H1 (cell line): ENCODE measurements at regions not wholly inside any gene's neighbourhood (a gene's known extent, or its start where the extent isn't known, plus 50 kb on each side); places are given as distances from the start of the nearest gene placed in this dataset.

Experiments
- CTCF ChIA-PET: fragments of 300-600 bp; sonication (Branson Sonifier 250); formaldehyde crosslinking; loops from one replicate; lab custom pipeline; 2021; ENCODE audit not compliant: partially characterized antibody; lab: Charles Lee
- POLR2A ChIA-PET: fragments of 300-600 bp; sonication (Branson Sonifier 250); formaldehyde crosslinking; loops from one replicate; lab custom pipeline; 2021; ENCODE audit warnings: inconsistent platforms; ENCODE audit not compliant: partially characterized antibody; lab: Charles Lee
- DNase-seq, 2 experiments: peaks; one replicate each; pipeline versions ENCODE4 v3.0.0 to v3.0.0-alpha.2; 2010 to 2022; ENCODE audit warnings: low spot score in 2 of 2, low read depth in 1 of 2, mixed read lengths in 1 of 2
- FAIRE-seq: peaks from 2 replicates; lab custom pipeline; 2011; peaks lifted over from hg19 to GRCh38; lab: Jason Lieb, UNC
- H2AFZ ChIP-seq: 2 replicates; pipeline ENCODE4 v1.8.1; 2012; ENCODE audit warnings: low read length, inconsistent platforms
- H2AK5ac ChIP-seq: 2 replicates; pipeline ENCODE4 v1.6.1; 2013; ENCODE audit warnings: low read depth, low read length
- H2BK120ac ChIP-seq: replicated peaks from 2 replicates; pipeline ENCODE3; 2013; ENCODE audit warnings: low read depth, low read length, inconsistent platforms
- H2BK12ac ChIP-seq: 2 replicates; pipeline ENCODE4 v1.6.1; 2013; ENCODE audit warnings: low read depth, low read length
- H2BK15ac ChIP-seq: 2 replicates; pipeline ENCODE4 v1.6.1; 2013; ENCODE audit warnings: low read length
- H2BK20ac ChIP-seq: 2 replicates; pipeline ENCODE4 v1.6.1; 2013; ENCODE audit warnings: low read length
- H2BK5ac ChIP-seq: 2 replicates; pipeline ENCODE4 v1.6.1; 2013; ENCODE audit warnings: low read depth, low read length
- H3K14ac ChIP-seq: 2 replicates; pipeline ENCODE4 v1.6.1; 2013; ENCODE audit warnings: inconsistent platforms; ENCODE audit not compliant: insufficient read length
- H3K18ac ChIP-seq: 2 replicates; pipeline ENCODE4 v1.6.1; 2013; ENCODE audit warnings: low read length; ENCODE audit errors: extremely low read depth
- H3K23ac ChIP-seq: 2 replicates; pipeline ENCODE4 v1.6.1; 2013; ENCODE audit warnings: inconsistent platforms; ENCODE audit not compliant: insufficient read length
- H3K23me2 ChIP-seq: 2 replicates; pipeline ENCODE4 v1.6.1; 2013; ENCODE audit warnings: low read depth, low read length
- H3K27ac ChIP-seq: 2 replicates; pipeline ENCODE4 v1.6.1; 2011; ENCODE audit warnings: low read depth, low read length, inconsistent platforms
- H3K27me3 ChIP-seq, 4 experiments: replicated peaks in 1 of 4; 1 replicate in 1 of 4; 2 replicates in 3 of 4; pipeline versions ENCODE4 v1.6.1 to v1.8.1; 2011 to 2013; ENCODE audit warnings: low read length in 3 of 4, mild to moderate bottlenecking in 3 of 4, inconsistent platforms in 2 of 4, mixed read lengths in 2 of 4, moderate library complexity in 1 of 4; ENCODE audit not compliant: control insufficient read depth in 3 of 4, insufficient read depth in 3 of 4; ENCODE audit errors: extremely low read depth in 1 of 4
- H3K36me3 ChIP-seq, 4 experiments: 2 replicates each; pipeline versions ENCODE4 v1.6.1 to v1.8.1; 2011 to 2013; ENCODE audit warnings: mild to moderate bottlenecking in 4 of 4, low read length in 3 of 4, moderate library complexity in 2 of 4, control low read depth in 1 of 4, inconsistent platforms in 1 of 4; ENCODE audit not compliant: insufficient read depth in 4 of 4, control insufficient read depth in 2 of 4
- H3K4ac ChIP-seq: replicated peaks from 2 replicates; pipeline ENCODE3; 2013; ENCODE audit warnings: low read length, low read depth, mixed read lengths, inconsistent platforms; ENCODE audit not compliant: insufficient read length
- H3K4me1 ChIP-seq, 4 experiments: replicated peaks in 1 of 4; 1 replicate in 1 of 4; 2 replicates in 3 of 4; pipeline versions ENCODE4 v1.6.1 to v1.8.1; 2011 to 2013; ENCODE audit warnings: low read length in 3 of 4, inconsistent platforms in 2 of 4, mixed read lengths in 1 of 4; ENCODE audit not compliant: insufficient read depth in 4 of 4, control insufficient read depth in 3 of 4
- H3K4me2 ChIP-seq, 2 experiments: 2 replicates each; pipeline versions ENCODE4 v1.6.1 to v1.8.1; 2011 to 2013; ENCODE audit warnings: low read depth in 2 of 2, low read length in 2 of 2, control low read depth in 1 of 2, inconsistent platforms in 1 of 2, mild to moderate bottlenecking in 1 of 2; ENCODE audit not compliant: insufficient read depth in 1 of 2
- H3K4me3 ChIP-seq, 4 experiments: fragments of 200-600, 300-600 bp in 1 of 4; sonication (generic), shearing (Covaris generic), sonication (Bioruptor Twin) in 1 of 4; 2 replicates each; pipeline versions ENCODE4 v1.5.1 to v1.8.1; 2011 to 2016; ENCODE audit warnings: low read length in 4 of 4, low read depth in 3 of 4, control low read depth in 2 of 4, inconsistent platforms in 2 of 4, mild to moderate bottlenecking in 2 of 4, mixed read lengths in 1 of 4, moderate library complexity in 1 of 4; ENCODE audit not compliant: insufficient read depth in 2 of 4; ENCODE audit errors: extremely low read depth in 1 of 4
- H3K56ac ChIP-seq: replicated peaks from 2 replicates; pipeline ENCODE3; 2013; ENCODE audit warnings: low read depth, mild to moderate bottlenecking, mixed read lengths, low read length, inconsistent platforms; ENCODE audit not compliant: insufficient read length
- H3K79me1 ChIP-seq: 2 replicates; pipeline ENCODE4 v1.6.1; 2013; ENCODE audit warnings: low read depth, low read length, control low read depth
- H3K79me2 ChIP-seq, 2 experiments: 2 replicates each; pipeline versions ENCODE4 v1.6.1 to v1.8.1; 2012 to 2013; ENCODE audit warnings: low read length in 2 of 2, mild to moderate bottlenecking in 2 of 2, inconsistent platforms in 1 of 2; ENCODE audit not compliant: insufficient read depth in 2 of 2, control insufficient read depth in 1 of 2
- H3K9ac ChIP-seq, 4 experiments: replicated peaks in 1 of 4; 1 replicate in 1 of 4; 2 replicates in 3 of 4; pipeline versions ENCODE4 v1.6.1 to v1.8.1; 2011 to 2013; ENCODE audit warnings: low read depth in 3 of 4, low read length in 3 of 4, control low read depth in 2 of 4, mild to moderate bottlenecking in 2 of 4, moderate library complexity in 2 of 4, inconsistent platforms in 1 of 4; ENCODE audit errors: extremely low read depth in 1 of 4
- H3K9me3 ChIP-seq, 2 experiments: 2 replicates each; pipeline versions ENCODE4 v1.6.1 to v1.8.1; 2012 to 2013; ENCODE audit warnings: mild to moderate bottlenecking in 2 of 2, moderate library complexity in 2 of 2, control low read depth in 1 of 2, inconsistent platforms in 1 of 2, low read depth in 1 of 2, low read length in 1 of 2, mixed read lengths in 1 of 2; ENCODE audit not compliant: insufficient read depth in 2 of 2
- H4K20me1 ChIP-seq, 2 experiments: replicated peaks in 1 of 2; 2 replicates each; pipeline versions ENCODE3 to v1.8.1; 2011 to 2013; ENCODE audit warnings: inconsistent platforms in 2 of 2, low read length in 2 of 2, mild to moderate bottlenecking in 1 of 2; ENCODE audit not compliant: insufficient read depth in 2 of 2, control insufficient read depth in 1 of 2
- H4K5ac ChIP-seq: 2 replicates; pipeline ENCODE4 v1.6.1; 2013; ENCODE audit warnings: low read length, low read depth, mixed read lengths, inconsistent platforms; ENCODE audit not compliant: insufficient read length
- H4K8ac ChIP-seq: 2 replicates; pipeline ENCODE4 v1.8.0; 2013; ENCODE audit warnings: mild to moderate bottlenecking, moderate library complexity, low read length, inconsistent platforms; ENCODE audit not compliant: insufficient read depth; ENCODE audit errors: extremely low read depth
- H4K91ac ChIP-seq: replicated peaks from 2 replicates; pipeline ENCODE3; 2013; ENCODE audit warnings: low read length, mixed read lengths, inconsistent platforms; ENCODE audit not compliant: insufficient read length
- BRCA1 ChIP-seq: IDR thresholded peaks from 2 replicates; pipeline ENCODE4 v1.6.1; 2012; ENCODE audit warnings: low read depth, low read length, improper control_type of control experiment
- CEBPB ChIP-seq: IDR thresholded peaks from 2 replicates; pipeline ENCODE4 v1.6.1; 2012; ENCODE audit warnings: low read depth, low read length
- CREB1 ChIP-seq: IDR thresholded peaks from 2 replicates; pipeline ENCODE4 v1.6.1; 2012; ENCODE audit warnings: inconsistent platforms
- EP300 ChIP-seq, 2 experiments: IDR thresholded peaks; 1 replicate in 1 of 2; 2 replicates in 1 of 2; pipeline ENCODE4 v1.6.1; 2011 to 2012; ENCODE audit warnings: low read depth in 2 of 2, low read length in 2 of 2, mild to moderate bottlenecking in 2 of 2, borderline replicate concordance in 1 of 2, inconsistent platforms in 1 of 2, moderate library complexity in 1 of 2
- HDAC2 ChIP-seq, 2 experiments: fragments of 300-600 bp in 1 of 2; sonication (generic) in 1 of 2; IDR thresholded peaks; 2 replicates each; pipeline ENCODE4 v1.6.1; 2011 to 2012; ENCODE audit warnings: low read depth in 2 of 2, low read length in 2 of 2, mild to moderate bottlenecking in 2 of 2, moderate library complexity in 2 of 2, borderline replicate concordance in 1 of 2, inconsistent platforms in 1 of 2
- KDM1A ChIP-seq: fragments of 200-600, 300-600 bp; sonication (generic); IDR thresholded peaks from 2 replicates; pipeline ENCODE4 v1.7.1; 2016; ENCODE audit warnings: mild to moderate bottlenecking, low read length, borderline replicate concordance
- NANOG ChIP-seq: IDR thresholded peaks from 2 replicates; pipeline ENCODE4 v1.6.1; 2011; ENCODE audit warnings: low read length, low read depth, mild to moderate bottlenecking, inconsistent platforms; ENCODE audit not compliant: insufficient read depth, poor library complexity, severe bottlenecking
- POLR2AphosphoS5 ChIP-seq: IDR thresholded peaks from 2 replicates; pipeline ENCODE4 v1.6.1; 2011; ENCODE audit warnings: low read depth, low read length
- RBBP5 ChIP-seq: IDR thresholded peaks from 2 replicates; pipeline ENCODE4 v1.7.1; 2012; ENCODE audit warnings: low read depth, mild to moderate bottlenecking, inconsistent platforms, low read length, moderate library complexity, borderline replicate concordance
- TBP ChIP-seq: IDR thresholded peaks from 2 replicates; pipeline ENCODE4 v1.6.1; 2011; ENCODE audit warnings: low read depth, low read length, improper control_type of control experiment
- YY1 ChIP-seq: IDR thresholded peaks from 2 replicates; pipeline ENCODE4 v1.6.1; 2011; ENCODE audit warnings: low read depth, mild to moderate bottlenecking, low read length
- WGBS, 2 experiments: shearing (Covaris generic) in 1 of 2; methylation state at CpG; one replicate each; pipeline versions ENCODE4 v1.1.6 to v1.1.7; 2013 to 2015; ENCODE audit warnings: low lambda C conversion rate in 2 of 2, mixed read lengths in 2 of 2, inconsistent platforms in 1 of 2, low coverage in 1 of 2, missing lambda C conversion rate in 1 of 2; ENCODE audit not compliant: insufficient replicate concordance in 2 of 2, insufficient coverage in 1 of 2, insufficient read length in 1 of 2; ENCODE audit errors: extremely low coverage in 1 of 2, missing lambda C conversion rate in 1 of 2; 5-methylcytosine and 5-hydroxymethylcytosine counted together

DNA sequence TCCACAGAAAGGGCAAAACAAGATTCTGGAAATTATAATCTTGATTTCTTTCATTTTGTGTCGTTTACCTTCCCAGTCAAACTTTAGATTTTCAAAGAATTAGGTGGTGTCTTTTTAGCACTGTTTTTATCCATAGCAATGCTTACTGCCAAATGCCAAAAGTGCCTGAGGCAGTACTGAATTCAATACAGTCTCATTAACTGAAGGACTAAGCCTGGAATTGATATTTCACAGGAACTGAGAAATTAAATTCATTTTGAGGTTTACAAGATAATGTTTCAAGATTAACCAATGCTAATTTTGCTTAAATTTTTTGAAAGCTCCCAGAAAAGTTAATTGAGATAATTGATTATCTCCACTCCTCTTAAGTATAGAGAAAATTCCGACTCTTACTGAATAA lies 68.8 kb upstream of the ARHGAP24 start:
- H3K18ac ChIP-seq = no peak overlapping the region
- no peaks in the 10 kb centered on the region for H3K9me3 ChIP-seq
- H4K5ac ChIP-seq = no peak overlapping the region
- no peak overlapping the region for H3K4me2 ChIP-seq
- H2AFZ ChIP-seq = no peak overlapping the region
- no peak overlapping the region for H4K8ac ChIP-seq
- H3K27me3 ChIP-seq = no peaks in the 10 kb centered on the region
- H2BK120ac ChIP-seq = no peak overlapping the region
- H3K27ac ChIP-seq = no peak overlapping the region
- no peak overlapping the region for H3K23ac ChIP-seq
- H2AK5ac ChIP-seq = no peak overlapping the region
- FAIRE-seq (no peak), DNase-seq (no peak)
- no peaks in the 10 kb centered on the region for H3K36me3 ChIP-seq
- H2BK20ac ChIP-seq = no peak overlapping the region
- no peaks in the 10 kb centered on the region for H3K79me2 ChIP-seq
- H4K91ac ChIP-seq = no peak overlapping the region
- no peaks in the 10 kb centered on the region for H3K4me1 ChIP-seq
- H3K23me2 ChIP-seq = no peaks in the 10 kb centered on the region
- no peak overlapping the region for H2BK15ac ChIP-seq
- CTCF ChIA-PET = no interaction called here
- H2BK12ac ChIP-seq = no peak overlapping the region
- POLR2A ChIA-PET = no interaction called here
- no peaks in the 10 kb centered on the region for H3K79me1 ChIP-seq
- H3K9ac ChIP-seq = no peak overlapping the region
- no peak overlapping the region for H2BK5ac ChIP-seq
- H3K56ac ChIP-seq = no peak overlapping the region
- H3K14ac ChIP-seq = no peak overlapping the region
- H3K4me3 ChIP-seq = no peak overlapping the region
- H4K20me1 ChIP-seq = no peaks in the 10 kb centered on the region
- WGBS, 2 experiments = 86% methylated on average over 2 of the region's 2 CpGs; no CpG with 5 or more reads in 1 of the 2 experiments
- no peak overlapping the region for H3K4ac ChIP-seq
- TF ChIP-seq KDM1A (no peak), CEBPB (no peak), TBP (no peak), BRCA1 (no peak), EP300 (IDR thresholded peaks at IDR 0.05; ENCODE audit: borderline replicate concordance in 1 of 2, low read depth in 2 of 2, low read length in 2 of 2) (no peak), POLR2AphosphoS5 (no peak), NANOG (no peak), CREB1 (no peak), YY1 (no peak), HDAC2 (IDR thresholded peaks at IDR 0.05; ENCODE audit: borderline replicate concordance in 1 of 2, low read depth in 2 of 2, low read length in 2 of 2) (no peak), RBBP5 (no peak)
